Activated gamma-delta T cell treated with anti-CD3 and anti-CD28 coated beads, Interleukin-2, amount 50 U/mL, for 16 hours (primary cell): ENCODE measurements at regions not wholly inside any gene's neighbourhood (a gene's known extent, or its start where the extent isn't known, plus 50 kb on each side); places are given as distances from the start of the nearest gene placed in this dataset.

Source experiments
- DNase-seq: peaks from one replicate; pipeline ENCODE4 v3.0.0-alpha.2; 2020; ENCODE audit warnings: low read depth

- no peak for DNase-seq
Observed at GRCh38 chr5:167594750-167595149, 696.7 kb upstream of the WWC1 start.

GRCh38 chr5:167595196-167595595 is 696.2 kb upstream of the WWC1 start:
- DNase-seq: no peak

- no peak for DNase-seq
Observed at GRCh38 chr5:167598166-167598565, 693.3 kb upstream of the WWC1 start.

- no peak for DNase-seq
Observed at GRCh38 chr5:167602067-167602466, 689.4 kb upstream of the WWC1 start.

GRCh38 chr5:167603135-167603534 is 688.3 kb upstream of the WWC1 start:
- no peak for DNase-seq

GRCh38 chr5:167608390-167609272 is 682.8 kb upstream of the WWC1 start:
- DNase-seq: no peak

GRCh38 chr5:167614294-167615021 is 677.0 kb upstream of the WWC1 start:
- no peak for DNase-seq

GRCh38 chr5:167616043-167616890 is 675.2 kb upstream of the WWC1 start:
- DNase-seq: no peak

- no peak for DNase-seq
Observed at GRCh38 chr5:167623354-167623753, 668.1 kb upstream of the WWC1 start.

GRCh38 chr5:167624053-167624452 is 667.4 kb upstream of the WWC1 start:
- DNase-seq: no peak

- DNase-seq: no peak
Observed at GRCh38 chr5:167626341-167627123, 664.9 kb upstream of the WWC1 start.

- no peak for DNase-seq
Observed at GRCh38 chr5:167629634-167630033, 661.8 kb upstream of the WWC1 start.

- no peak for DNase-seq
Observed at GRCh38 chr5:167631191-167631590, 660.3 kb upstream of the WWC1 start.

- no peak for DNase-seq
Observed at GRCh38 chr5:167633114-167633513, 658.3 kb upstream of the WWC1 start.

GRCh38 chr5:167633931-167634341 is 657.5 kb upstream of the WWC1 start:
- no peak for DNase-seq

GRCh38 chr5:167634432-167634831 is 657.0 kb upstream of the WWC1 start:
- DNase-seq: no peak

GRCh38 chr5:167638816-167639215 is 652.6 kb upstream of the WWC1 start:
- DNase-seq: no peak

- DNase-seq: no peak
Observed at GRCh38 chr5:167639273-167639672, 652.2 kb upstream of the WWC1 start.

GRCh38 chr5:167639766-167640165 is 651.7 kb upstream of the WWC1 start:
- no peak for DNase-seq

- no peak for DNase-seq
Observed at GRCh38 chr5:167642181-167642580, 649.3 kb upstream of the WWC1 start.

- no peak for DNase-seq
Observed at GRCh38 chr5:167642779-167643517, 648.5 kb upstream of the WWC1 start.
